Activated T-helper 1 cell treated with Interleukin-2 at 50 U/mL for 16 hours (primary cell): ENCODE measurements at regions not wholly inside any gene's neighbourhood (a gene's known extent, or its start where the extent isn't known, plus 50 kb on each side); places are given as distances from the start of the nearest gene placed in this dataset.
"Not testable (repeated sequence)": the region's sequence is repeated elsewhere in the genome, so short reads cannot be mapped to it uniquely, and the experiment has no call there.

Source experiments
- DNase-seq: peaks from one replicate; pipeline ENCODE4 v3.0.0-alpha.2; 2020; ENCODE audit warnings: low read depth

DNA sequence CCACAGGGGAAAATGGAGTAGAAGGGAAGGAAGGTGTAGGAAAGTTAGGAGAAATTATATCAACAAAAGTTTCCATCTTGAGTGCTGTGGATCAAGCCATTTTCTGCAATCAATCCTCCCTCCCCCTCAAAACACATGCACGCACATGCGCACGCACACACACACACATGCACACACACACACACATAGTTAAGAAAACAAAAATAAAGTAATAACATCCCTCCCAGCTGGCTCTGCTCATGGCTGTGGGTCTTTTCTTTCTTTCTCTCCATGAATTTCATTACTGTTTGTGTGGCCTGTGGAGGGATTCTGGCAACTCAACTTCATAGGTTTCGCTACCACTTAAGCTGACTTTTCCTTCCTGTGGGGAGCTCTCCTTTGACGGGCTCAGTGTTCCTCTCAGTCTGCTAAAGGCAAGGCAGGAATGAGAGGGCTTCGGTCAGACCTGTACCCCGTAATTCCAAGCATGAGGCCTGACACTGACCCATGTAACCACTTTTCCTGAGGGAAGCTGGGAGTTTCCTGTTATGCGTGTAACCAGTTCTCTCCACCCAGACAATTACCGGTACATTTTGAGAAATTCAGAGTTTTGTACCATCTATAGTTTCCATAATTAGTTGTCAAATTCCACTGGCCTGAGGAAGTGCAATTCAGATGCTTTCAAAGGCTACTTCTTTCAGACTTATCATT lies 79.8 kb downstream of the ZNF92 start:
- no peak for DNase-seq

- DNase-seq: no peak
Measured at GRCh38 chr7:65454469-65454868, 80.8 kb downstream of the ZNF92 start.

GRCh38 chr7:65455050-65455449 lies 81.4 kb downstream of the ZNF92 start:
- DNase-seq: not testable (repeated sequence)

DNA sequence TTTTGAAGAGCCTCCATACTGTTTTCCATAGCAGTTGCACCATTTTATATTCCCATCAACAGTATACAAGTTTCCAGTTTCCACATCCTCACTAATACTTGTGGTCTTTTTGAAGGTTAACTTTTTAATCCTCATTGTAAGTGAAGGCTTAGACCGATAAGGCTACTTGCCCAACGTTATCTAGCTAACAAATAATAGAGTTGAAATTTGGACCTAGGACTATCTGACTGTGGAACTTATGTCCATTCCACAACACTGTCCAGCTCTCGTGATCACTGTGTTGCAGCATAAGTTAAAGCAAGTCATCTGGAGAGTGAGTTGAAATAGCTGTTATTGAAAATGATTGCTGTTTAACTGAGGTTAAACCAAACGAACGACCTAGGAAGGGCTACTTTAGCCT lies 84.0 kb downstream of the ZNF92 start:
- DNase-seq: no peak

DNA sequence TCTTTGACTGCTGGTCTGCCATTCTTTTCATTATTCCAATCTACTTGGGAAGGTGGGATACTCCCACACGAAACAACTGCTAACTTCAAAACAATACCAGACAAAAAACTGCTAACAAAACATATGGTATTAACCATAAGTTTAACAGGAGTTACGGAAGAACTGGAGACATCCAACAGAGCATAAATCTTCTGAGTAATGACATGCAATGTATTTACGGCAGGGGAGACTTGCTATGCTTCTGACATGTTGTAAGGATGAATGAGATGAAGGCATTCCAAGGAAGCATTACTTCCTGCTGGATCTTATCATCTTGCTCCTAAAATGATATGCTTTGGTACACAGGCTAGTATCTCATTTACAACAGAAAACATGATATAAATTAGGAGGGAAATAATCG lies 85.8 kb downstream of the ZNF92 start:
- DNase-seq: no peak

- no peak for DNase-seq
Measured at GRCh38 chr7:65462148-65462716, 88.6 kb downstream of the ZNF92 start.

DNA sequence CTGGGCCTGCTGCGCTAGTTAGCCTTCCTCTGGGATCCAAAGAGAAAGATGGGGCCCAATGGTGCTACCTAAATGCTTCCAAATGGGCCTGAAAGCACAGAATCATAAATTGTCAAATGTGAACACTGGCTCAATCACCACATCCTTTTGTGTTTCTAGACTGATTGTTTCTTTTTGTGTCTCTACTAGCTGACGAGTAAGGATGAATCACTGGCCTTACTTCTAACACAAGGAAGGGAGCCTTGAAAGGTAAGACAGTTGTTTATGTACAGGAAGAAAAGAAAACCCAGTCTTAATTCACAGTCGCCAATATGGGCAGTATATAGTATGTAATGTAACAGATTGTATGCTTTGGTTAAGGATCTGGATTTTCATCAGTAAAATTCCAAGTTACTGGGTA lies 89.5 kb downstream of the ZNF92 start:
- DNase-seq: no peak

GRCh38 chr7:65469919-65470558 lies 96.4 kb downstream of the ZNF92 start:
- not testable (repeated sequence) for DNase-seq

DNA sequence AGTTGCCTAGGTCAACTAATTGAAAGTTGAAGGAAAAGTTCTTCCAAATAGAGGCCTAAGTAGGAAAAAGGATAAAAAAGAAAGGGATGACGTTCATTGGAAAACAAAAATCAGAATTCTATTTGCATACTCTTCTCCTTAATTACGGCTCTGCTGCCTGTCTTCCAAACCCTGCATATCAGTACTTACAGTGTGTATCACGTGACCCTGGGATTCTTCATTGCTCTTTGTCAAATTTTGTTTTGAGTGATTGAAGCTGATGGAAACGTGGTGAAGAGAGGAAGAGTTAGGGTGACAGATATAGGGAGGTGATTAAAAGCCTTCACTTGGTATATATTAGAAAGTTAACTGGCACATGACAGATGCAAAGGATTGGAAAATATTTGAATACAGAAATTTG lies 97.9 kb downstream of the ZNF92 start:
- no peak for DNase-seq

DNA sequence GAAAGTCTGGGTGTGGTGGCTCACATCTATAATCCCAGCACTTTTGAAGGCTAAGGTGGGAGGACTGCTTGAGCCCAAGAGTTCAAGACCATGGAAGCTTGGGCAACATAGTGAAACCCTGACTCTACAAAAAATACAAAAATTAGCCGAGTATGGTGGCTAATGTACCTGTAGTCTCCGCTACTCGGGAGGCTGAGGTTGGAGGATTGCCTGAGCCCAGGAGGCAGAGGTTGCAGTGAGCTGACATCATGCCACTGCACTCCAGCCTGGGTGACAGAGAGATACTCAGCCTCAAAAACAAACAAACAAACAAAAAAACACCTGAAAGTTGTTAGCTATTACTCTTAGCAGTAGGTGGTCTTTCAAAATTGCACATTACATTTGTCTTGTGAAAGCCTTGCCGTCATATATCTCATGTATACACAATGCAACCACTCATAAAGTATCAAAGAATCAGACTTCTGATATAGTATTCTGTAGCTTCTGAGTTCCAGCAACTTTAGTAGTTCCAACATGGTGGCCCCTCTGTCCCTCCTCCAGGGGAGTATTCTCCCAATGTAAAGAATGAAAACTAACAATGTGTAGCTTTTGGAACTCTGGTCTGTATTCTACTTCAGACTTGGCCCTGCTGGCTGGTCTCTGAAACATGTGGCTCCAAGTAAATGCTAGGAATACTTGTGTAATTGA lies 101.5 kb downstream of the ZNF92 start:
- DNase-seq: no peak

- DNase-seq: peak; percentile 26
Measured at GRCh38 chr7:65475734-65476319, 102.2 kb downstream of the ZNF92 start.

- DNase-seq: no peak
Measured at GRCh38 chr7:65477326-65477725, 103.7 kb downstream of the ZNF92 start.

DNA sequence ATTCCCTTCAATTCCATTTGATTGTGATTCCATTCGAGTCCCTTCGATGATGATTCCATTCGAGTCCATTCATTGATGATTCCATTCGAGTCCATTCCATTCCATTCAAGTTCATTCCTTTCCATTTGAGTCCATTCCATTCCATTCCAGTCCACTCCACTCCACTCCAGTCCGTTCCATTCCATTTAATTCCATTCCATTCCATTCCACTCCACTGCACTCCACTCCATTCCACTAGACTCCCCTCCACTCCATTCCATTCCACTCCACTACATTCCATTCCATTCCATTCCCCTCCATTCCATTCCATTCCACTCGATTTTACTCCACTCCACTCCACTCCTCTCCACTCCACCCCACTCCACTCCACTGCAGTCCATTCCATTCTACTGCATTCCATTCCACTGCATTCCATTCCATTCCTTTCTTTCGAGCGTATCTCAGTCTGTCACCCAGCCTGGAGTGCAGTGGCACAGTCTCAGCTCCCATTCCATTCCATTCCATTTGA lies 115.7 kb downstream of the ZNF92 start:
- no peak for DNase-seq

- not testable (repeated sequence) for DNase-seq
Measured at GRCh38 chr7:65496697-65497096, 123.0 kb downstream of the ZNF92 start.

DNA sequence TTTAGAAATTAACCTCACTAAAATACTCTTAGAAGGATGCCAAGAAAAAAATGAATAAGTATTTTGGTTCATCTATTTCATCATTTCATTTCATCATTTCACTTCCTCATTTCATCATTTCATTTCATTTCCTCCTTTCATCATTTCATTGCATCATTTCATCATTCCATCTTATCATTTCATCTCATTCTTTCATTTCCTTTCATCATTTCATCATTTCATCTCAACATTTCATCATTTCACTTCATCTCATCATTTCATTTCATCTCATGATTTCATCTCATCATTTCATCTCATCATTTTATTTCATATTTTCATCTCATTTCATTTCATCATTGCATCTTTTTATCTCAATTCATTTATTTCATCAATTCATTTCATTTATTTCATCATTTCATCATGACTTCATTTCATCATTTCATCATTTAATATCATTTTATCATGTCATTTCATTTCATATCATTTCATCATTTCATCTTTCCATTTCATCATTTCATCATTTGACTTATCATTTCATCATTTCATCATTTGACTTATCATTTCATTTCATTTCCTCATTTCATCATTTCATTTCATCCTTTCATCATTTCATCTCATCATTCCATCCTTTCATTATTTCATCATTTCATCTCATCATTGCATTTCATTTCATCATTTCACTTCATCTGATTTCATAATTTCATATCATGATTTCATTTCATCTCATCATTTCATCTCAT lies 129.9 kb downstream of the ZNF92 start:
- no peak for DNase-seq

DNA sequence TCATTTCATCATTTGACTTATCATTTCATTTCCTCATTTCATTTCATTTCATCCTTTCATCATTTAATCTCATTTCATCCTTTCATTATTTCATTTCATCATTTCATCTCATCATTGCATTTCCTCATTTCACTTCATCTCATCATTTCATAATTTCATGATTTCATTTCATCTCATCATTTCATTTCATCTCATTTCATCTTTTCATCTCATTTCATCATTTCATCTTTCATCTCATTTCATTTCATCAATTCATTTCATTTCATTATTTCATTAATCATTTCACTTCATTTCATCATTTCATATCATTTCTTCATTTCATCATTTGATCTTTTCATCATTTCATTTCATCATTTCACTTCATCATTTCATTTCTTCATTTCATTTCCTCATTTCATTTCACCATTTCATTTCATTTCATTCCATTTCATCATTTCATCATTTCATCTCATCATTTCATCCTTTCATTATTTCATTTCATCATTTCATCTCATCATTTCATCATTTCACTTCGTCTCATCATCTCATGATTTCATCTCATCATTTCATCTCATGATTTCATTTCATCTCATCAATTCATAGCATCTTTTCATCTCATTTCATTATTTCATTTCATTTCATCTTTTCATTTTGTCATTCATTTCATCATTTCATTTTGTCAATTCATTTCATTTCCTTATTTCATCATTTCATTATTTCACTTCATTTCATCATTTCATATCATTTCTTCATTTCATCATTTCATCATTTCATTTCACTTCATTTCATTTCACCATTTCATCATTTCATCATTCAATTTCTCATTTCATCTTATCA lies 131.1 kb downstream of the ZNF92 start:
- DNase-seq: not testable (repeated sequence)

DNA sequence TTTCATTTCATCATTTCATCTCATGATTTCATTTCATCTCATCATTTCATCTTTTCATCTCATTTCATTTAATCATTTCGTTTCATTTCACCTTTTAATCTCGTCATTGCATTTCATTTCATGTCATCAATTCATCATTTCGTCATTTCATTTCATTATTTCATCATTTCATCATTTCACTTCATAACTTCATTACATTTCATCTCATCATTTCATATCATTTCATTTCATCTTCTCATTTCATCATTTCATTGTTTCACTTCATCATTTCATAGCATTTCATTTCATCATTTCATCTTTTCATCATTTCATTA lies 131.6 kb downstream of the ZNF92 start:
- not testable (repeated sequence) for DNase-seq

DNA sequence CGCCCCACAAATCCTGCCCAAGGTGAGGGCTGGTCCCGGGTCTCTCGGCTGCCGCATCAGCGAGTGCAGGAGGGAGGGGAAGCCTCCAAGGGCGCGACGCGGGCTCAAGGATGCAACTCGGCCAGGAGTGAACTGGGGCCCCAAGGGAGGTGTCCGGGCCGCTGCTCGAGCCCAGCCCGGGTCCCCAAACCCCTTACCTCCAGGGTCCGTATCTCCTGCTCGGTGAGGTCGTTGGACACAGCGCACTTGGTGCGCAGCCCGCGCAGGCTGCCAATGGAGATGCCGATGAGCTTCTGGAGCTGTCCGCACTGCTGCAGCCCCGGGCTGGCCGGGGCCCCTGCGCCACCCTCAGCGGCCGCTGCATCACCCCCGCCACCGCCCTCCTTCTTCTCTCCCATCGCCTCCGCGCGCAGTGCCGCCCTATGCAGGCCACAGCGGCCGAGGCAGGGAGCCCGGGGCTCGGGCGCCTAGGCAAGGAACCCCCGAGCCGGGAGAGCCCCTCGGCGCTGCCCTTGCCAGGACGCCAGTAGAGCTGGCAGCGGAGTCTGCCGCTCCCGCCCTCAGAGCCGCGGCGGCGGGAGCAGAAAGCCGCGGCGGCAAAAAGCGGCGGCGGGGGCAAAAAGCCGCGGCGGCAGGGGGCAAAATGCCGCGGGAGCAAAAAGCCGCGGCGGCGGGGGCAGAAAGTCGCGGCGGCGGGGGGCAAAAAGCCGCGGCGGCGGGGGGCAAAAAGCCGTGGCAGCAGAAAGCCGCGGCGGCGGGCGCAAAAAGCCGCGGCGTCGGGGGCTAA lies 135.1 kb downstream of the ZNF92 start:
- not testable (repeated sequence) for DNase-seq

- DNase-seq: no peak
Measured at GRCh38 chr7:65509368-65510186, 135.9 kb downstream of the ZNF92 start.
